Amygdala (tissue), 56 donors: ENCODE measurements at regions not wholly inside any gene's neighbourhood (a gene's known extent, or its start where the extent isn't known, plus 50 kb on each side); places are given as distances from the start of the nearest gene placed in this dataset.
"Not testable (repeated sequence)": the region's sequence is repeated elsewhere in the genome, so short reads cannot be mapped to it uniquely, and the experiment has no call there.

ENCODE experiments used
- DNase-seq, 56 donors: peaks; one replicate each; lab custom pipeline; 2025; lab: John Stamatoyannopoulos, UW

DNA sequence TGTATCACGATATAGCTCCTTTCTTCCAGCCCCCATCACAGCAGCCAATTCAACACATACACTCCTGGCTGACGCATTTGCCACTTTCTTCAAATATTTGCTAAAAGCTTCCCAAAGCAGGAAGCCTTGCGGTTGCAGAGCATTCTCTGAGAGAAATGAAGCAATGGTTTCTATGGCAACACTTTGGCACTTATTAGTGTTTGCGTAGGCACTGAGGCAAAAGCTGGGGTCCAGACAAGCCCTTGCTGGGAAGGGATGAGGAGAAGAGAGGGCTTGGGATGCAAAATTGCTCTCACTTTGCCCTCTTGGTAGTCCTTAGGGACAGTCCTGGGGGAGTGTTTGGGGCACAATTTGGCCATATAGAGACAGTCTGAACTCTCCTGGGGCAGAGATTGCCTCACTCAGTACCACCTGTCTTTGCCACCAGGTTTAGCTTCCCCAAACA is 55.0 kb upstream of the PAK3 start:
- DNase-seq = peak in 29 of 56 donors; percentile 0 to 38 (median 6)

DNA sequence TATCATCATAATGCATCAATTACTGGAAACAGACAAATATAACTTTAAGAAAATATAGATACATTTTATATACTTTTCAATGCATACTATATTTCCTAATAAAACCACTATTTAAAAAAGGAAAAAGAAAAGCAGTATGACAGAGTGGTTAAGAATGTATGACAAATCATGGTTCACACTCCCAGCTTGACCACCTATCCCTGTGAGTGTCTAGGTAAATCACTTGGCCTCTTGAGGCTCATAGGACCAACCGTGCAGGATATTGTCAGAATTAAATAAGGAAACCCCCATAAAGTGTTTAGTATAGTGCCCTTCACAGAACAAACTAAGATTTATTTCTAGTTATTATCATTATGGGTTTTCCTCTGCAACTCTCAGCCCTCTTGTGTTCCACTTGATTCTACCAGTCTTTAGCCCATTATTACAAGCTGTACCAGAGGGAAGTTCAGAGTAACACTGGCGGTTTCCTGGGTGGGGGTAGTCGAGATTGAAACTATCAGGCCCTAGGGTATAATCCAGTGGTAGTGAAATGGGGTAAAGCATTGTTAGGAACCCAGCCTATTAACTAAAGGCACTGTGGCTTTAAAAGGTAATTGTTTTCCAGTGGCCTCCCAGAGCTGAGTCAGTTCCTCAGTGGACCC is 55.5 kb upstream of the PAK3 start:
- no peak for DNase-seq

DNA sequence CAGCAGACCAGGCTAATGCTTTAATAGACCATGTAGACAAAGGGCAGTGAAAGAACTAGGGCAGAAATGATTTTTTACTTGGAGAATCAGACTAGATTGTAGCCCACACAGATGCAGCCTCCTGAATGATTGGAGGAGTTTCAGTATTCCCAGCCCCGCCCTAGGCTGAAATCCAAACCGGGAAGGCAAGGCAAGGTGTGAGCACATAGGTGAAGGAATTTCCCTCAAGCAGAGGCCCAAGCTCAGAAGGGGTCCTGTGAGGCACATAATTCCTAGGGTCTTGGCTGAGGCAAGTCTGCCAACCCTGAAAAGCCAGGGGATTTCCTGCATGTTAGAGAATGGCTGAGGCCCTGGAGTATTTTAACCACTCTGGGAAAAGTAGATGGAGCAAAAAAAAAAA is 56.4 kb upstream of the PAK3 start:
- DNase-seq = no peak

DNA sequence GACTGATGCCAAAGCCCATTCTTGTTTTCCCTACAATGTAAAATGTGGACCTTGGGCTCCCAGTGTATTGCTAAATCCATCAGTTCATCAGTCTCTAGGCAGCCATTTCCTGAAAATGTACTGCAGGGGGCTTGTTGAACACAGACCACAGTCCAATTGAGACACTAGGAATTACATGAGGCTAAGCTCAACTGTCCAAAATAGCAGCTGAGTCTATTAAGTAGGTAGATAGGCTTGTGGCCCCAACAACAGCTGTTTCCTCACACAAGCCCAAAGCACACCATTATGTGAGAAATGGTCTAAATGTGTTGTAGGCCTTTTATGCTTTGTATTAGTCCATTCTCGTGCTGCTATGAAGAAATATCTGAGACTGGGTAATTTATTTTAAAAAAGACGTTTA is 60.0 kb upstream of the PAK3 start:
- DNase-seq = no peak

DNA sequence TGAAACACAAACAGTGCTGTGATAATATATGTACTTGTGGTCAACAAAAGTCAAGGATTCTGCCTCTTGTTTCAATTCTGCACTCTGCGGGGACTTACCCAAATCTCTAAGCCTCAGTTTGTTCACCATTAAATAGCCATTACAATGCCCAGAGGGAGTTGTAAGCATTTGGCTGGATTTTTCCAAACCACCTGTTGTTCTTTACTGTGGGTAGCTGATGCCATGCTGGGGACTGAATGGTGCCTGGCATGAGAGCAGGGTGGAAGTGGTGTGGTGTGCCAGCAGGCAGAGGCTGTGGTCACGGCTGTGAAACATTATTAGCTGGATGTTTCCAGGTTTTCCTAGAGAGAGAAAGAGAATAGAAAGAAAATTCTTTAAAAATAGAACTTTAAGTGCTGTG is 60.7 kb upstream of the PAK3 start:
- no peak for DNase-seq

DNA sequence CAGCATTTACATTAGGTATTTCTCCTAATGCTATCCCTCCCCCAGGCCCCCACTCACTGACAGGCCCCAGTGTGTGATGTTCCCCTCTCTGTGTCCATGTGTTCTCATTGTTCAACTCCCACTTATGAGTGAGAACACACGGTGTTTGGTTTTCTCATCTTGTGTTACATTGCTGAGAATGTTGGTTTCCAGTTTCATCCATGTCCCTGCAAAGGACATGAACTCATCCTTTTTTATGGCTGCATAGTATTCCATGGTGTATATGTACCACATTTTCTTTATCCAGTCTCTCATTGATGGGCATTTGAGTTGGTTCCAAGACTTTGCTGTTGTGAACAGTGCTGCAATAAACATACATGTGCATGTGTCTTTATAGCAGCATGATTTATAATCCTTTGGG is 73.0 kb upstream of the PAK3 start:
- not testable (repeated sequence) for DNase-seq

DNA sequence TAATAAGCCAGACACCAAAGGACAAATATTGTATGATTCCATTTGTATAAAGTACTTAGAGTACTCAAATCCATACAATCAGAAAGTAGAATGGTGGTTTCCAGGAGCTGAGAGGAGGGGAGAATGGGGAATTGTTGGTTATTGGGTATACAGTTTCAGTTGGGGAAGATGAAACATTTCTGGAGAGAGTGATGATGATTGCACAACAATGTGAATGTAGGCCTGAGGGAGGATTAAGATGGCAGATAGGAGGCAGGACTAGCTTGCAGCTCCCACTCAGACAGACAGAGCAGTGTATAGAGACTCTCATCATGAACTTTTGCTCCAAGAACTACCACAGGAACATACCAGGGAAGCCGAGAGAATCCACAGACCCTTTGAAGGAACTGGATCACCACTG is 75.7 kb upstream of the PAK3 start:
- DNase-seq = no peak

DNA sequence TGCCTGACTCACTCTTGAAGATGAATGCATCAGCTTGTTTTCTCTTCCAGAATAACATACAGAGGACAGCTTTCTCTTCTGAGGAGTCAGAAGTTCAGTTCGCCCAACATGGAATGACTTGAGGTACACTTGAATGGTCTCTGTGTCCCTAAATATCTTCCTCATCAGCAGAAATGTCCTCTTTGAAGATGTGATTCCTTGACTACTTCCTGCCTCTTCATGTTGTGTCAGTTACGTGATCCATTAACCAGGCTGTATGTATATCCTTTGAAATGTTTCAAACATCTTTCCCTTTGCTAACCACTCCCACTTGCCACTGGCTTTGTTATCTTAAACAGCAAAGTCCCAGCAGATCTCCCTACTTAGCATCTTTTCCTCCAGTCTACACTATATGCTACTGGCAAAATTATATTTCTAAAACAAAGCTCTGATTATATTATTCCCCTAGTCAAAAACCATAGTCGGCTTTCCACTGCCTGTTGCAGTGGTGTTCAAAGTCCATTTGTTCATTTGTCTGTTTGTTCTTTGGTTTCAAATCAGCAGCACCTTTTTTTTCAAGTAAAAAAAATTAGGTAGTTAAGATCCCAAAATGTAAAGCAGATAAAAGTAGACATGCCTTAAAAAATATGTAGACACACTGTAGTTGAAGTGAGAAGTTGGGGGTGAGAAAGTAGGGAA is 82.1 kb upstream of the PAK3 start:
- no peak for DNase-seq

DNA sequence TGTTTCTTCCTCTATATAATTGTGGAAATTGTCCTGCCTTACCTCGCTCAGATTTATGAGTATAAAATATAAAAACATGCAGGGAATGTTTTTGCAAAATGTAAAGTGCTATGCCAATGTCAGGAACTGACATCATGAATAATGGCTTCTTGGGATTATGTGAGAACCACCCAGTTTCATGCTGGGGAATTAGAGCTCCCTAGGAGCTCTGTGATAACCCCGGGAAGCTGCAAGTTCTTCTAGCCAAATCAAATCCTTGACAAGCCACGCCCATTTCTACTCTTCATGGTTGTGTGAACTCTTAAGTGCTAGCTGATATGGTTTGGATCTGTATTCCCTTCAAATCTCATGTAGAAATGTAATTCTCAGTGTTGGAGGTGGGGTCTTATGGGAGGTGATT is 85.9 kb upstream of the PAK3 start:
- no peak for DNase-seq

DNA sequence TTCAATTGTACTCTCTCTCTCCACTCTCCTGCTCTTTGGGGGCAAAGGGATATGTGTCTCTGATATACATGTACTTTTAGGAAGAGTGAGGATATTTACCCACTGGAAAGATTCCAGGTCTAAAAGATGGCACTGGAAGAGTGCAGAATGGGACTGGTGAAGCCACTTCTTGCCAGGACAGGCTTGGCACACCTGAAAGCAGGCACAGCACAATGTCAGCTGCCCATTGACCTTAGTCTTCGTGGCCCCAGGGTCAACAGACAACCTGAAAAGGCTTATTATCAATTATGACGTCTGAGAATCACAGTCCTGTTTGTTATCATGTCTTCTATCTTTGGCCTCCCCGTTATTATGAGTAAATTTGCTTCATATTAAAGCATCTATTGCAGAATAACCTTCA is 86.7 kb upstream of the PAK3 start:
- DNase-seq = no peak

DNA sequence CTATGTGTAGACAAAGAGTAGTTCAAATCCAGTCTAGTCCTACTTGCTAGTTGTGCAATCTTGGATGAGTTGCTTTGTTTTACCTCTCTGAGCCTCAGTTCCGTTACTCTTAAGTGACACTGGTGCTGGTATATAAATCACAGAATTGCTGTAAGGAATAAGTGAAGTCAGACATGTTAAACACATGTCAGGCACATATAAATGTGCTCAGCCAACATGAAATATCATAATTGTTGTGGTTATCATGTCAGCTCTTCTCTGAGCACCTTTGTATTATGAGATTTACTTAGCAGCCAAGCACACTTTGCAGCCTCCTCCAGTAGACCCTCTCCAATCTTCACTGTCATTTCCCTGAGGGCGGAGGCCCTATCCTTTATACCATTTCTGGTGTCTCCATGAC is 87.9 kb upstream of the PAK3 start:
- DNase-seq = no peak

DNA sequence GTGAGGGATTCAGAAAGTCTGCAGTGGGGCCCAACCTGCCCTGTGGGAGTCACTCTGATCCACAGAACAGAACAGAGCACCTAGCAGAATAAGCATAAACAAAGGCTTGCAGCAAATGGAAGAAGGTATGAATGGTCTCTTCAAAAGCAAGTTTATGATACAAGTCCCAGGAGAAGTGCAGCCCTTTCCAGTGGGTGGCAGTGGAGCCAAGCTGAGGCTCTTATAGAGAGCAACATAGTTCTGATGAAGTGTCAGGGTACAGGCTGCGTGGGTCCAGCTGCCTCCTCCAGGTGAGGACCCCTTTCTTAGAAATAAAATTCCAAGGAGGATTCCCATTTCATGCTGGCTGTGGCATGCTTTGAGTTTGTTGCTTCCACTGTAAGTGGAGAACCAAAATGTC is 88.8 kb upstream of the PAK3 start:
- DNase-seq = no peak

DNA sequence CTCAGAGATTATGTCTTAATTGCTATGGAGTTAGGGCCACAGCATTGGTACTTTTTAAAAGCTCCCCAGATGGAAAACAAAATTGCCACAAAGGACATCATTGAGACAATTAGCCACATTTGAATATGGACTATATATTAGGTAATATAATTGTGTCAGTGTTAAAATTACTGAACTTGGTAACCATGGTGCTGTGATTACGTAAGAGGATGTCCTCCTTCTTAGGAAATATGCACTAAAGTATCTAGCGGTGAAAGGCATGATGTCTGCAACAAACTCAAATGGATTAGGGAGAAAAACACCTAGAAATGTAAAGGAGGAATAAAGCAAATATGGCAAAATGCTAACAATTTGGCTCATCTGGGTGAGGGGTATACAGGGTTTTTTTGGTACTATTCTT is 89.9 kb upstream of the PAK3 start:
- DNase-seq = no peak

DNA sequence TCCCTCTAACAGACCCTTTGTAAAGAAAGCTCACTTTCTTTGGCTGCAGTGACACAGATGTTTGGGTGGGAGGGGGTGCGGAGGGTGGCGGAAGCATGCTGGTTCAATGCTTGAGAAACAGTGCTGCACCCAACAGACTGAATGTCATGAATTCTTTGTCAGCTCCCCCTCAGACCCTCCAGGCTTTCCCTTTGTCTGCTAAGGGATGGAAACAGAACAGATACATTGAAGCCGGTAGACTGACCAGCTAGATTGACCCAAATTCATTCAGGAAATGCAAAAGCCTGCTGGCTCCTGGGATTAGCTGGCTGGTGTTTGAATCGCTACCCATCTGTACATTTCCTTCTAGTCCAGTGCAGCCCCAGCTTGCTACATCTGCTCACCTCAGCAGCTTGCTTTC is 90.8 kb upstream of the PAK3 start:
- DNase-seq = no peak

DNA sequence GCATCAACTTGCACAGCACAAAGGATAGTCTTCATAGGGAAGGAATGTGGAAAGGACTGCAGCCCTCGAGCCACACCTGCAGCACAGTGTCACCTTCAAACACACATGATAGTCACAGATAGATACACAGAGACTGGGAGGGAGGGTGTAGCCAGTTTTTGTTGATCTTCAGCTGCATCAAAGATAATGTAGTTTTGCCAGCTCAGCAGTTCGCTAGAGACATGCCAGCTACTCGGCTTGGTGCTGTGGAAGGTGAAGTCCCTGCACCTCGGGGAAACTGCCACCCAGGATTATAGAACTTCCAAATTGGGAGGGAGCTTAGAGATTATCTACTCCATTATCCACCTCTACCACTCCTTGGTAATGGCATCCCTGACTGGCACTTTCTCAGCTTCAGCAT is 92.9 kb upstream of the PAK3 start:
- DNase-seq = no peak

DNA sequence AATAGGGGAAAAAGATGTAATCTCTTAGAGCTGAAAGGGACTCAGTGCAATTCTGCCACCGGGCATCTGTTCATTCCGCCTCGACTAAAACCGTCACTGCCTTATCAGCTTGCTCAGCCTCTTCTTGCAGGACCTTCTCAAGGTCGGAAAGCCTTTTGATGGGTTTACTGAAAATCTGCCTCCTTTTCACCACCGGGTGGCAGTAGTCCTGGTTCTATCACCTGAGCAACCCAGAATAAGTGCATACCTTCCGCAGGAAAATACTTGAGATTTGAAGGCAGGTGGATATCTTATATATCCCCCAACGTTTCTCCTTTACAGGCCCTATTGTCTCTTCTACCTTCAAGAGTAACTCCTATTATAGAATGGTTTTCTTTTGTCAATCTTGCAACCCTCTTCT is 103.4 kb upstream of the PAK3 start:
- no peak for DNase-seq

DNA sequence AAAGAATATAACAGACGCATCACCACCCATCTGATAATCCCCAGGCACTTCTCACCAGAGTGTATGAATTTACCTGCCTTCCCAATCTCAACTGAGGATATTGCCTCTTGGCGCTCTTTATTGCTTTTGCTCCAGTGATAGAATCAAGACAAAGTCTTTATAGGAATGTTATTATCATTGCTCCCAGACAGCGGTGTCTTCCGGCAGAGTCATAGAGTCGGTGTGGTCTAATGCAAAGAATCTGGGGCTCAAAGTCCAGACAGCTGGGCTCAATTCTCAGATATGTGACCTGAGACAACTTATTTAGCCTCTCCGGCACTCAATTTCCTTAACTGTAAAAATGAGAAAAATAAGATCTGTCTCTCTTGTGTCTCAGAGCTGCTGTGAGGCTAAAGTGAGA is 106.1 kb upstream of the PAK3 start:
- DNase-seq = no peak

DNA sequence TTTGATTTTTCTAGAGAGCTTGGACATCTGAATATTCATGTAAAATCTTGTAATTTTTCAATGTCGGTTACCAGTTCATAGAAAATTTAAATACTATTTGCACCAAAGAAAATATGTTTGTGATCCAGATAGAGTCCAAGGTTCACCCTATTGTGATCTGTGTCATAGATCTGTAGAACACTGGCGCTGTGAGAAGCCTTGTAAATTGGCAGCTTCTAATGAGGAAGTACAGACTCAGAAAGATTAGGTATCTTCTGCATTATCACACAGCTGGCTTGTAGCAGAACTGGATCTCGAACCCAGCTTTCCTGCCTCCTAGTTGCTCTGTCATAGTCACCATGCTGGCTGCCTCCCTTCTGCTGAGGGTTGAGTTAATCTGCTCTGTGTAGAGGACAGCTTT is 106.5 kb upstream of the PAK3 start:
- no peak for DNase-seq

DNA sequence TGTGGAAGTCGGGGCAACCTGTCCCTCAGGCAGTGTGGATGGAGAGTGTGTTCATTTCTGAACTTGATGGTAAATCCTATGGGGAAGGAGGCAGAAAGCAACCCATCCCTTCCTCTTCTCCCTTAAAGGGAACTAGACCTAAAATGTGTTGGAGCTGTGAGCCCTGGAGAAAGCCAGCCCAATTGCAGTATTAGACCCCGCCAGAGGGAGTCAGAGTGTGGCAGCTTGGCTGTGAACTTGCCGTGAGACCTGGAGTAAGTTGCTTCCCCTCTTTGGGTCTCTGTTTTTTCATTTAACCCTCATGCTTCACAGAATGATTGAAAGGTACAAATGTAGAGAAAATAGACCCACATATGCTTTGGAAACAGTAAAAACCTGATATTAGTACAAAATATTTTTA is 108.7 kb upstream of the PAK3 start:
- no peak for DNase-seq

DNA sequence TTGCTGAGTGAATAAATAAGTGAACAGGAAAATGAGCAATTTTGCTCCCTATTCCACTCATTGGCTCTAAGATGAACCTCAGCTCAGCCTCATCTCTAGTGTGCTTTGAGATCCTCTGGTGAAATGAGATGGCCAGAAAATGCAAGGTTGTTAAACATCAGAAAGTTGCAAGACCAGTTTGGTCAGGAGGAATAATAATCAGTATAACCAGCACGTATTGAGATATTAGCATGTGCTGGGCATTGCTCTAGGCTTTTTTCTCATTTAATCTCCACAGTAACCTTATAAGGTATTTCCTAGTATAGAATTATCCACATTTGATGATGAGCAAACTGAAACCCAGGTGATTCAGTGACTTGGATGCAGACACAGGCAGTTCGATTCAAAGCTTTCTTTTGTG is 110.5 kb upstream of the PAK3 start:
- DNase-seq = no peak

DNA sequence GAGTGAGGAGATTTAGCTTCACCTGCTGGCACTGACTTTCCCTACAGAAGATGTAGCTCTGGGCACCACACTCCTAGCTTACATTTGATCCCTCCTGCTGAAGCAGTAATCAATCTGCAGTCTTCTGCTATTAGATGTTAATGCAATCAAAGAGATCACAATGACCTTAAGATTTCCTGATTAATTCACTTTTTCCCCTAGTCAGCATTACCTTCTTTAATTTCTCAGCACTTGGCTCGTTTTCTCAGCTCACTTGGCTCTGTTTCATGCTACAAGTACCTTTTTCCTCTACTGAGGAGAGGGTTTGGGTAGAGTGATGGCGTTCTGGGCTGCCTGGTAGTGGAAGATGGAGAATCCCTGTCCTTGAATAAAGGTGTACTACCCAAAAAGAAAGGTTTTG is 113.0 kb upstream of the PAK3 start:
- no peak for DNase-seq

DNA sequence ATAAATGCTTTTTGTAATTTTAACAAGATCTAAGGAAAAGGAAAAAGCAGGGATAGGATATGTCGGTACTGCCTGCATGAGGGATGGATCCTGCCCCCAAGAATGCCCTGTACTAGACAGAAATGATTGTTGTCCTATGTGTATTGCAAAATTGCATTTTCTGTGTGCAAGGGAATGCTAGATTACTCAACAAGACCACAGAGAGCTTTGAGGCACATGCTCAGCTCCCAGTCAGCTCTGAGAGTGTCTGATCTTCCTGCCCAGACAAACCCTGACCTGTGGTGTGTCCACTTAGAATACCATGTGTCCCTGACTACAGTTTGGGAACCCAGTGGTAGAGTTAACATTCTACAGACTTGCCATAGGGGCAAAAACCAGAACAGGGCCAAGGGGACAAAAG is 129.2 kb upstream of the PAK3 start:
- DNase-seq = no peak

DNA sequence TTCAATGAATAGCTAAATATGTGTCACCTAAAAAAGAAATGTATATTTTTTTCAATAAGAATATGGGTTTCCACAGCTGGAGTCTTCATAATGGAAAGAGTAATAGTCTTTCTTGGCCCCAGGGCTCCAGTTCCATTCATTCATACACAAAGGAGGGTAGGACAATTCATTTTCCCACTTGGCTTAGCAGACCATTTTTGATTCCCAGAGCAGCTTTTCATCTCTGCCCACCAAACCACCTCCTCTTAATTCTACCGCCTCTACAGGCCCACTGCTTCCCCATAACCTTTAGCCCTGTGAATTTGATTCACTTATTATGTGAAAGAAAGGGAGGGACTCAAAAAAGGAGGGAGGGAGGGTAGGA is 129.9 kb upstream of the PAK3 start:
- no peak for DNase-seq
